ENCODE measurements at regions not wholly inside any gene's neighbourhood (a gene's known extent, or its start where the extent isn't known, plus 50 kb on each side); places are given as distances from the start of the nearest gene placed in this dataset.

DNA sequence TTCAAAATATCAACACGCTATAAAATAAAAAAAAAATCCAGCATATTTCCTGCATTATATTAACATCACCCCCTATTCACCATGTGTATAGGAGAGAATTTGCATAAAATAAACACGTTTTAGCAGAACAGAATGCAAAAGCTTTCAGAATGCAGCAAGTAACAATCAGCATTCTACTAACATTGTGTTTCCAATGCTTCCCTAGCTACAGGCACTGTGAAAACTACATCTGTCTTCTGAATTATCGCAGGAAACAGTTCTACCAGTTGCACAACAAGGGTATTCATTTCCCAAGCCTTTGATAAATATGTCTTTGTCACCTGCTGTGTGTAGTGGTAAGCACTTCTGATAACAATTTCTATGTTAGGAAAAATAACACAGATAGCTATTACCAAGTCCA, 1015.8 kb downstream of the CDH18 start:
- TF ChIP-seq, protein P1, sequence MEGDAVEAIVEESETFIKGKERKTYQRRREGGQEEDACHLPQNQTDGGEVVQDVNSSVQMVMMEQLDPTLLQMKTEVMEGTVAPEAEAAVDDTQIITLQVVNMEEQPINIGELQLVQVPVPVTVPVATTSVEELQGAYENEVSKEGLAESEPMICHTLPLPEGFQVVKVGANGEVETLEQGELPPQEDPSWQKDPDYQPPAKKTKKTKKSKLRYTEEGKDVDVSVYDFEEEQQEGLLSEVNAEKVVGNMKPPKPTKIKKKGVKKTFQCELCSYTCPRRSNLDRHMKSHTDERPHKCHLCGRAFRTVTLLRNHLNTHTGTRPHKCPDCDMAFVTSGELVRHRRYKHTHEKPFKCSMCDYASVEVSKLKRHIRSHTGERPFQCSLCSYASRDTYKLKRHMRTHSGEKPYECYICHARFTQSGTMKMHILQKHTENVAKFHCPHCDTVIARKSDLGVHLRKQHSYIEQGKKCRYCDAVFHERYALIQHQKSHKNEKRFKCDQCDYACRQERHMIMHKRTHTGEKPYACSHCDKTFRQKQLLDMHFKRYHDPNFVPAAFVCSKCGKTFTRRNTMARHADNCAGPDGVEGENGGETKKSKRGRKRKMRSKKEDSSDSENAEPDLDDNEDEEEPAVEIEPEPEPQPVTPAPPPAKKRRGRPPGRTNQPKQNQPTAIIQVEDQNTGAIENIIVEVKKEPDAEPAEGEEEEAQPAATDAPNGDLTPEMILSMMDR (IDR thresholded peaks at IDR 0.05), result no peak
- TF ChIP-seq POLR2A (IDR thresholded peaks at IDR 0.05), result no peak
